ENCODE measurements at regions not wholly inside any gene's neighbourhood (a gene's known extent, or its start where the extent isn't known, plus 50 kb on each side); places are given as distances from the start of the nearest gene placed in this dataset.

DNA sequence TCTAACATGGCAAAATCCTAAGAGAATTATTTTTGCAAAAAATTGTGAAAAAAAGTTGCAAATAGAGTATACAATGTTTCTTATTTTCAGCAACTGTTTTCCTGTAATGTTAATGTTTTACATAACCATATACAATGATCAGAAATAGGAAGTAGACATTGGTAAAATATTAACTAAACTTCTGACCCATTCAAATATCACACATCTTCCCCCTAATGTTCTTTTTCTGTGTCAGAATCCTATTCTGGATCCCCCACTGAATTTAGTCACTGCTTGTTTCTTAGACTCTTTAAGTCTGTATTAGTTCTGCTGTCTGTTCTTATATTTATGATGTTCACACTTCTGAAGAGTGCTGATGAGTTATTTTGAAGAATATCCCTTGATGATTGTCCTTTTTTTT lies 62.0 kb downstream of the HFE start:
- H3K9me3 Mint-ChIP-seq = no peaks in the 10 kb centered on the region
- H3K27ac ChIP-seq (ENCODE audit: low read depth in 1 of 2, low read length in 2 of 2) = no peak overlapping the region
- H3K27ac Mint-ChIP-seq = no peak overlapping the region
- CTCF ChIA-PET = interaction anchor here (0.7 kb wide), 1 partner anchor 150 kb away, joined by 3 read pairs; no protein-coding TSS in a partner anchor
- no peaks in the 10 kb centered on the region for H3K36me3 Mint-ChIP-seq (ENCODE audit: low read depth)
- intact Hi-C loops (cut with DNase I, micrococcal nuclease) = no loop called here
- H3K4me1 Mint-ChIP-seq (ENCODE audit: low read depth) = no peaks in the 10 kb centered on the region
- no peaks in the 10 kb centered on the region for H3K9me3 ChIP-seq (ENCODE audit: control insufficient read depth in 1 of 2, insufficient read depth in 1 of 2, low read length in 2 of 2)
- TF ChIP-seq, protein P1, sequence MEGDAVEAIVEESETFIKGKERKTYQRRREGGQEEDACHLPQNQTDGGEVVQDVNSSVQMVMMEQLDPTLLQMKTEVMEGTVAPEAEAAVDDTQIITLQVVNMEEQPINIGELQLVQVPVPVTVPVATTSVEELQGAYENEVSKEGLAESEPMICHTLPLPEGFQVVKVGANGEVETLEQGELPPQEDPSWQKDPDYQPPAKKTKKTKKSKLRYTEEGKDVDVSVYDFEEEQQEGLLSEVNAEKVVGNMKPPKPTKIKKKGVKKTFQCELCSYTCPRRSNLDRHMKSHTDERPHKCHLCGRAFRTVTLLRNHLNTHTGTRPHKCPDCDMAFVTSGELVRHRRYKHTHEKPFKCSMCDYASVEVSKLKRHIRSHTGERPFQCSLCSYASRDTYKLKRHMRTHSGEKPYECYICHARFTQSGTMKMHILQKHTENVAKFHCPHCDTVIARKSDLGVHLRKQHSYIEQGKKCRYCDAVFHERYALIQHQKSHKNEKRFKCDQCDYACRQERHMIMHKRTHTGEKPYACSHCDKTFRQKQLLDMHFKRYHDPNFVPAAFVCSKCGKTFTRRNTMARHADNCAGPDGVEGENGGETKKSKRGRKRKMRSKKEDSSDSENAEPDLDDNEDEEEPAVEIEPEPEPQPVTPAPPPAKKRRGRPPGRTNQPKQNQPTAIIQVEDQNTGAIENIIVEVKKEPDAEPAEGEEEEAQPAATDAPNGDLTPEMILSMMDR (IDR thresholded peaks at IDR 0.05) = no peak
- H3K4me1 ChIP-seq (ENCODE audit: insufficient read depth, low read length) = no peaks in the 10 kb centered on the region
- POLR2A ChIA-PET = interaction anchor here (0.6 kb wide), 1 partner anchor 769 kb away, joined by 3 read pairs; no protein-coding TSS in a partner anchor
- DNase-seq (no peak), ATAC-seq (ENCODE audit: poor library complexity) (no peak)
- no peak overlapping the region for H3K4me3 Mint-ChIP-seq
- H3K4me3 ChIP-seq (ENCODE audit: low read length) = no peak overlapping the region
- no peaks in the 10 kb centered on the region for H3K27me3 Mint-ChIP-seq
- H3K27me3 ChIP-seq (ENCODE audit: control insufficient read depth in 1 of 2, insufficient read depth in 2 of 2, low read length in 2 of 2) = no peaks in the 10 kb centered on the region
- no peaks in the 10 kb centered on the region for H3K36me3 ChIP-seq (ENCODE audit: insufficient read depth, low read length)

DNA sequence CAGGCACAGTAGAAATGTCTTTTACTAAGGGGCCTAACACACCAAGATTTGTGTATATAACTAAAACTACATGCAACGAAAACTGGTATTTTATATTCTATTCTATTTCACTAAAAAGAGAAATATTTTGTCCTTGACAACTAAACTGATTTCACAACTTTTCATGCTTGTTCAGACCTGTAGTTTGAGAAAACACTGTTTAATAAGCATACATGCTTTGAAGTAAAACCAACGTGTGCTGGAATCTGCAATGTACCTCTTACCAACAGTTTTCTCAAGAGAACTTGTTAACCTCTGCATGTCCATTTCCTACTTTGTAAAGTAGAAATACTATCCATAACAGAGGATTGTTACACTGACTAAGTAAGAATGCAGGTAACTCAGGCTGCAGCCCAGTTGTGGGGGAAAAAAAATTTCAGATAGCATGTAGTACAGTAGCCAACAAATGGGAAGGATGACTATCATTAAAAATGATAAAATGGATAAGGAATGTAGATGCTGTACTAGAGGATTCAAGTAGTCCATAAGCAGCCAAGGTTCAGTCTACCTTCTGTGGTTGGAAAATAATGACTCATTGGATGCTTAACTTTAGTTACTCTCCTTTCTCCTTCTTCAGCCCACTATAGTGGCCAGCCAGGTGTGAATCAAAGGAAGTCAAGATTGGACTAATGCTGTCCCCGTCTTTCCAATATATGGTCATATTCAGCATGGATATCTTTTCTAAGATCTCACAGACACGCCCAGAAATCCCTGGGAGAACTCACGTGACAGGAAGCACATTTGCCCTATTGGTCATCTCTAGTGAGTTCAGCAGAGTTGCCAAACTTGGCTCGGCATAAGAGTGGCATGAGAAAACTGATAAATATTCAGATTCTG lies 65.2 kb downstream of the HFE start:
- CTCF ChIA-PET = no interaction called here

More for the DNA sequence above, 65.2 kb downstream of the HFE start:
- no peak overlapping the region for H3K4me3 ChIP-seq (ENCODE audit: low read length)
- H3K27ac ChIP-seq (ENCODE audit: low read depth in 1 of 2, low read length in 2 of 2) = no peak overlapping the region
- intact Hi-C loops (cut with DNase I, micrococcal nuclease) = loop anchor here in 1 of 2 experiments (10.0 kb wide), 1 partner anchor 88 kb away; no protein-coding TSS in a partner anchor
- DNase-seq (no peak), ATAC-seq (ENCODE audit: poor library complexity) (no peak)
- H3K36me3 ChIP-seq (ENCODE audit: insufficient read depth, low read length) = no peaks in the 10 kb centered on the region
- Mint-ChIP-seq H3K9me3 (no peaks in the 10 kb centered on the region), H3K4me1 (ENCODE audit: low read depth) (peaks cover 18% of the 10 kb centered on the region), H3K27me3 (peaks cover 4% of the 10 kb centered on the region), H3K36me3 (ENCODE audit: low read depth) (peaks cover 22% of the 10 kb centered on the region), H3K4me3 (no peak overlapping the region), H3K27ac (no peak overlapping the region)
- TF ChIP-seq, protein P1 (IDR thresholded peaks at IDR 0.05) = no peak
- POLR2A ChIA-PET = interaction anchor here (1.0 to 3.0 kb wide), 4 partner anchors 27 to 132 kb away, joined by 3 to 62 read pairs (median 6); a partner anchor contains a TSS
- peaks cover 0 to 7% of the 10 kb centered on the region in 2 experiments for H3K9me3 ChIP-seq (ENCODE audit: control insufficient read depth in 1 of 2, insufficient read depth in 1 of 2, low read length in 2 of 2)
- H3K4me1 ChIP-seq (ENCODE audit: insufficient read depth, low read length) = peaks cover 17% of the 10 kb centered on the region
- no peaks in the 10 kb centered on the region for H3K27me3 ChIP-seq (ENCODE audit: control insufficient read depth in 1 of 2, insufficient read depth in 2 of 2, low read length in 2 of 2)

Measured in CD4-positive, alpha-beta T cell (primary cell).